H1 (cell line): ENCODE measurements at regions not wholly inside any gene's neighbourhood (a gene's known extent, or its start where the extent isn't known, plus 50 kb on each side); places are given as distances from the start of the nearest gene placed in this dataset.

Source experiments
- CTCF ChIA-PET: fragments of 300-600 bp; sonication (Branson Sonifier 250); formaldehyde crosslinking; loops from one replicate; lab custom pipeline; 2021; ENCODE audit not compliant: partially characterized antibody; lab: Charles Lee
- POLR2A ChIA-PET: fragments of 300-600 bp; sonication (Branson Sonifier 250); formaldehyde crosslinking; loops from one replicate; lab custom pipeline; 2021; ENCODE audit warnings: inconsistent platforms; ENCODE audit not compliant: partially characterized antibody; lab: Charles Lee
- DNase-seq, 2 experiments: peaks; one replicate each; pipeline versions ENCODE4 v3.0.0 to v3.0.0-alpha.2; 2010 to 2022; ENCODE audit warnings: low spot score in 2 of 2, low read depth in 1 of 2, mixed read lengths in 1 of 2
- FAIRE-seq: peaks from 2 replicates; lab custom pipeline; 2011; peaks lifted over from hg19 to GRCh38; lab: Jason Lieb, UNC
- H2AFZ ChIP-seq: 2 replicates; pipeline ENCODE4 v1.8.1; 2012; ENCODE audit warnings: low read length, inconsistent platforms
- H2AK5ac ChIP-seq: 2 replicates; pipeline ENCODE4 v1.6.1; 2013; ENCODE audit warnings: low read depth, low read length
- H2BK120ac ChIP-seq: replicated peaks from 2 replicates; pipeline ENCODE3; 2013; ENCODE audit warnings: low read depth, low read length, inconsistent platforms
- H2BK12ac ChIP-seq: 2 replicates; pipeline ENCODE4 v1.6.1; 2013; ENCODE audit warnings: low read depth, low read length
- H2BK15ac ChIP-seq: 2 replicates; pipeline ENCODE4 v1.6.1; 2013; ENCODE audit warnings: low read length
- H2BK20ac ChIP-seq: 2 replicates; pipeline ENCODE4 v1.6.1; 2013; ENCODE audit warnings: low read length
- H2BK5ac ChIP-seq: 2 replicates; pipeline ENCODE4 v1.6.1; 2013; ENCODE audit warnings: low read depth, low read length
- H3K14ac ChIP-seq: 2 replicates; pipeline ENCODE4 v1.6.1; 2013; ENCODE audit warnings: inconsistent platforms; ENCODE audit not compliant: insufficient read length
- H3K18ac ChIP-seq: 2 replicates; pipeline ENCODE4 v1.6.1; 2013; ENCODE audit warnings: low read length; ENCODE audit errors: extremely low read depth
- H3K23ac ChIP-seq: 2 replicates; pipeline ENCODE4 v1.6.1; 2013; ENCODE audit warnings: inconsistent platforms; ENCODE audit not compliant: insufficient read length
- H3K23me2 ChIP-seq: 2 replicates; pipeline ENCODE4 v1.6.1; 2013; ENCODE audit warnings: low read depth, low read length
- H3K27ac ChIP-seq: 2 replicates; pipeline ENCODE4 v1.6.1; 2011; ENCODE audit warnings: low read depth, low read length, inconsistent platforms
- H3K27me3 ChIP-seq, 4 experiments: replicated peaks in 1 of 4; 1 replicate in 1 of 4; 2 replicates in 3 of 4; pipeline versions ENCODE4 v1.6.1 to v1.8.1; 2011 to 2013; ENCODE audit warnings: low read length in 3 of 4, mild to moderate bottlenecking in 3 of 4, inconsistent platforms in 2 of 4, mixed read lengths in 2 of 4, moderate library complexity in 1 of 4; ENCODE audit not compliant: control insufficient read depth in 3 of 4, insufficient read depth in 3 of 4; ENCODE audit errors: extremely low read depth in 1 of 4
- H3K36me3 ChIP-seq, 4 experiments: 2 replicates each; pipeline versions ENCODE4 v1.6.1 to v1.8.1; 2011 to 2013; ENCODE audit warnings: mild to moderate bottlenecking in 4 of 4, low read length in 3 of 4, moderate library complexity in 2 of 4, control low read depth in 1 of 4, inconsistent platforms in 1 of 4; ENCODE audit not compliant: insufficient read depth in 4 of 4, control insufficient read depth in 2 of 4
- H3K4ac ChIP-seq: replicated peaks from 2 replicates; pipeline ENCODE3; 2013; ENCODE audit warnings: low read length, low read depth, mixed read lengths, inconsistent platforms; ENCODE audit not compliant: insufficient read length
- H3K4me1 ChIP-seq, 4 experiments: replicated peaks in 1 of 4; 1 replicate in 1 of 4; 2 replicates in 3 of 4; pipeline versions ENCODE4 v1.6.1 to v1.8.1; 2011 to 2013; ENCODE audit warnings: low read length in 3 of 4, inconsistent platforms in 2 of 4, mixed read lengths in 1 of 4; ENCODE audit not compliant: insufficient read depth in 4 of 4, control insufficient read depth in 3 of 4
- H3K4me2 ChIP-seq, 2 experiments: 2 replicates each; pipeline versions ENCODE4 v1.6.1 to v1.8.1; 2011 to 2013; ENCODE audit warnings: low read depth in 2 of 2, low read length in 2 of 2, control low read depth in 1 of 2, inconsistent platforms in 1 of 2, mild to moderate bottlenecking in 1 of 2; ENCODE audit not compliant: insufficient read depth in 1 of 2
- H3K4me3 ChIP-seq, 4 experiments: fragments of 200-600, 300-600 bp in 1 of 4; sonication (generic), shearing (Covaris generic), sonication (Bioruptor Twin) in 1 of 4; 2 replicates each; pipeline versions ENCODE4 v1.5.1 to v1.8.1; 2011 to 2016; ENCODE audit warnings: low read length in 4 of 4, low read depth in 3 of 4, control low read depth in 2 of 4, inconsistent platforms in 2 of 4, mild to moderate bottlenecking in 2 of 4, mixed read lengths in 1 of 4, moderate library complexity in 1 of 4; ENCODE audit not compliant: insufficient read depth in 2 of 4; ENCODE audit errors: extremely low read depth in 1 of 4
- H3K56ac ChIP-seq: replicated peaks from 2 replicates; pipeline ENCODE3; 2013; ENCODE audit warnings: low read depth, mild to moderate bottlenecking, mixed read lengths, low read length, inconsistent platforms; ENCODE audit not compliant: insufficient read length
- H3K79me1 ChIP-seq: 2 replicates; pipeline ENCODE4 v1.6.1; 2013; ENCODE audit warnings: low read depth, low read length, control low read depth
- H3K79me2 ChIP-seq, 2 experiments: 2 replicates each; pipeline versions ENCODE4 v1.6.1 to v1.8.1; 2012 to 2013; ENCODE audit warnings: low read length in 2 of 2, mild to moderate bottlenecking in 2 of 2, inconsistent platforms in 1 of 2; ENCODE audit not compliant: insufficient read depth in 2 of 2, control insufficient read depth in 1 of 2
- H3K9ac ChIP-seq, 4 experiments: replicated peaks in 1 of 4; 1 replicate in 1 of 4; 2 replicates in 3 of 4; pipeline versions ENCODE4 v1.6.1 to v1.8.1; 2011 to 2013; ENCODE audit warnings: low read depth in 3 of 4, low read length in 3 of 4, control low read depth in 2 of 4, mild to moderate bottlenecking in 2 of 4, moderate library complexity in 2 of 4, inconsistent platforms in 1 of 4; ENCODE audit errors: extremely low read depth in 1 of 4
- H3K9me3 ChIP-seq, 2 experiments: 2 replicates each; pipeline versions ENCODE4 v1.6.1 to v1.8.1; 2012 to 2013; ENCODE audit warnings: mild to moderate bottlenecking in 2 of 2, moderate library complexity in 2 of 2, control low read depth in 1 of 2, inconsistent platforms in 1 of 2, low read depth in 1 of 2, low read length in 1 of 2, mixed read lengths in 1 of 2; ENCODE audit not compliant: insufficient read depth in 2 of 2
- H4K20me1 ChIP-seq, 2 experiments: replicated peaks in 1 of 2; 2 replicates each; pipeline versions ENCODE3 to v1.8.1; 2011 to 2013; ENCODE audit warnings: inconsistent platforms in 2 of 2, low read length in 2 of 2, mild to moderate bottlenecking in 1 of 2; ENCODE audit not compliant: insufficient read depth in 2 of 2, control insufficient read depth in 1 of 2
- H4K5ac ChIP-seq: 2 replicates; pipeline ENCODE4 v1.6.1; 2013; ENCODE audit warnings: low read length, low read depth, mixed read lengths, inconsistent platforms; ENCODE audit not compliant: insufficient read length
- H4K8ac ChIP-seq: 2 replicates; pipeline ENCODE4 v1.8.0; 2013; ENCODE audit warnings: mild to moderate bottlenecking, moderate library complexity, low read length, inconsistent platforms; ENCODE audit not compliant: insufficient read depth; ENCODE audit errors: extremely low read depth
- H4K91ac ChIP-seq: replicated peaks from 2 replicates; pipeline ENCODE3; 2013; ENCODE audit warnings: low read length, mixed read lengths, inconsistent platforms; ENCODE audit not compliant: insufficient read length
- CBX8 ChIP-seq: fragments of 300-800, 300-1000 bp; sonication (generic); IDR thresholded peaks from 2 replicates; pipeline ENCODE4 v1.7.1; 2016; ENCODE audit warnings: low read depth, low read length, borderline replicate concordance
- CHD2 ChIP-seq: IDR thresholded peaks from 2 replicates; pipeline ENCODE4 v1.6.1; 2012; ENCODE audit warnings: low read length, improper control_type of control experiment
- EP300 ChIP-seq, 2 experiments: IDR thresholded peaks; 1 replicate in 1 of 2; 2 replicates in 1 of 2; pipeline ENCODE4 v1.6.1; 2011 to 2012; ENCODE audit warnings: low read depth in 2 of 2, low read length in 2 of 2, mild to moderate bottlenecking in 2 of 2, borderline replicate concordance in 1 of 2, inconsistent platforms in 1 of 2, moderate library complexity in 1 of 2
- FOSL1 ChIP-seq: IDR thresholded peaks from 2 replicates; pipeline ENCODE4 v1.6.1; 2011; ENCODE audit warnings: mild to moderate bottlenecking, low read depth, low read length, moderate library complexity; ENCODE audit not compliant: insufficient read depth
- HDAC2 ChIP-seq, 2 experiments: fragments of 300-600 bp in 1 of 2; sonication (generic) in 1 of 2; IDR thresholded peaks; 2 replicates each; pipeline ENCODE4 v1.6.1; 2011 to 2012; ENCODE audit warnings: low read depth in 2 of 2, low read length in 2 of 2, mild to moderate bottlenecking in 2 of 2, moderate library complexity in 2 of 2, borderline replicate concordance in 1 of 2, inconsistent platforms in 1 of 2
- PHF8 ChIP-seq: fragments of 200-600 bp; sonication (generic); conservative IDR thresholded peaks from 2 replicates; pipeline ENCODE4 v1.7.1; 2012; ENCODE audit warnings: low read depth, mild to moderate bottlenecking, inconsistent platforms, low read length, moderate library complexity
- RBBP5 ChIP-seq: IDR thresholded peaks from 2 replicates; pipeline ENCODE4 v1.7.1; 2012; ENCODE audit warnings: low read depth, mild to moderate bottlenecking, inconsistent platforms, low read length, moderate library complexity, borderline replicate concordance
- RXRA ChIP-seq: IDR thresholded peaks from 2 replicates; pipeline ENCODE4 v1.6.1; 2011; ENCODE audit warnings: low read depth, mild to moderate bottlenecking, low read length, moderate library complexity; ENCODE audit not compliant: insufficient read depth
- TAF7 ChIP-seq: optimal IDR thresholded peaks from 2 replicates; pipeline ENCODE3; 2011; ENCODE audit warnings: low read depth, mild to moderate bottlenecking, inconsistent platforms, low read length, moderate library complexity, borderline replicate concordance
- TBP ChIP-seq: IDR thresholded peaks from 2 replicates; pipeline ENCODE4 v1.6.1; 2011; ENCODE audit warnings: low read depth, low read length, improper control_type of control experiment
- WGBS, 2 experiments: shearing (Covaris generic) in 1 of 2; methylation state at CpG; one replicate each; pipeline versions ENCODE4 v1.1.6 to v1.1.7; 2013 to 2015; ENCODE audit warnings: low lambda C conversion rate in 2 of 2, mixed read lengths in 2 of 2, inconsistent platforms in 1 of 2, low coverage in 1 of 2, missing lambda C conversion rate in 1 of 2; ENCODE audit not compliant: insufficient replicate concordance in 2 of 2, insufficient coverage in 1 of 2, insufficient read length in 1 of 2; ENCODE audit errors: extremely low coverage in 1 of 2, missing lambda C conversion rate in 1 of 2; 5-methylcytosine and 5-hydroxymethylcytosine counted together
- TF ChIP-seq, protein P1 (sequence below): IDR thresholded peaks from 2 replicates; pipeline ENCODE4 v1.6.1; 2011; ENCODE audit warnings: low read length, improper control_type of control experiment
- TF ChIP-seq, protein P2 (sequence below): IDR thresholded peaks from 2 replicates; pipeline ENCODE4 v1.6.1; 2012; ENCODE audit warnings: inconsistent platforms

DNA sequence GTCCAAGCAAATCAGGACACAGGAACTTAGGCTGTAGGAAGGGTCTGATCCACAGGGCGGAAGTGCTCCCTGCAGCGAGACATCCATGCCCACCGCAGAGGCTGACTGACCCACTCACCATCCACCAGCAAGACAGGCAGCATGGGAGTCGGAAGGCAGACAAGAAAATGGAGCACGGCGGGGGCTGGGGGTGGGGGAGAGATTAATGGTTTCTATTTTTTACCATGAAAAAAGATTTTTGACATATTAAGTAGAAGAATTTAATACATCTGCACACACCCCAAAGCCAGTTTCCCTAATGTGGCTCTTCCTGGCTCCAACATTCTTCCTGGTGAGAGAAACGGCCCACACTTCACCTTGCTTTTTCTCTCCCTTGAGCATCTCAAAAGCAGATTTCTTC is 55.1 kb upstream of the ST8SIA3 start:
- no peak overlapping the region for H2BK120ac ChIP-seq
- no peaks in the 10 kb centered on the region for H3K9me3 ChIP-seq
- H3K27me3 ChIP-seq = no peaks in the 10 kb centered on the region
- no peak overlapping the region for H4K5ac ChIP-seq
- H2BK15ac ChIP-seq = no peak overlapping the region
- no peak overlapping the region for H4K8ac ChIP-seq
- no peak overlapping the region for H3K4ac ChIP-seq
- no peak overlapping the region for H2BK12ac ChIP-seq
- CTCF ChIA-PET = no interaction called here
- no peaks in the 10 kb centered on the region for H3K23me2 ChIP-seq
- TF ChIP-seq RXRA (no peak), TAF7 (no peak), CHD2 (no peak), TBP (no peak), PHF8 (no peak), HDAC2 (IDR thresholded peaks at IDR 0.05; ENCODE audit: borderline replicate concordance in 1 of 2, low read depth in 2 of 2, low read length in 2 of 2) (no peak), CBX8 (no peak), FOSL1 (no peak), RBBP5 (no peak), EP300 (IDR thresholded peaks at IDR 0.05; ENCODE audit: borderline replicate concordance in 1 of 2, low read depth in 2 of 2, low read length in 2 of 2) (no peak)
- TF ChIP-seq, protein P1, sequence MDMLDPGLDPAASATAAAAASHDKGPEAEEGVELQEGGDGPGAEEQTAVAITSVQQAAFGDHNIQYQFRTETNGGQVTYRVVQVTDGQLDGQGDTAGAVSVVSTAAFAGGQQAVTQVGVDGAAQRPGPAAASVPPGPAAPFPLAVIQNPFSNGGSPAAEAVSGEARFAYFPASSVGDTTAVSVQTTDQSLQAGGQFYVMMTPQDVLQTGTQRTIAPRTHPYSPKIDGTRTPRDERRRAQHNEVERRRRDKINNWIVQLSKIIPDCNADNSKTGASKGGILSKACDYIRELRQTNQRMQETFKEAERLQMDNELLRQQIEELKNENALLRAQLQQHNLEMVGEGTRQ = no peak
- TF ChIP-seq, protein P2, sequence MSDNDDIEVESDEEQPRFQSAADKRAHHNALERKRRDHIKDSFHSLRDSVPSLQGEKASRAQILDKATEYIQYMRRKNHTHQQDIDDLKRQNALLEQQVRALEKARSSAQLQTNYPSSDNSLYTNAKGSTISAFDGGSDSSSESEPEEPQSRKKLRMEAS = no peak
- H3K56ac ChIP-seq = no peak overlapping the region
- no peak overlapping the region for H3K23ac ChIP-seq
- POLR2A ChIA-PET = no interaction called here
- H3K4me2 ChIP-seq = no peak overlapping the region
- no peak overlapping the region for H3K9ac ChIP-seq
- H2AFZ ChIP-seq = no peak overlapping the region
- no peak overlapping the region for H3K18ac ChIP-seq
- H3K27ac ChIP-seq = no peak overlapping the region
- no peak overlapping the region for H4K91ac ChIP-seq
- no peaks in the 10 kb centered on the region for H3K36me3 ChIP-seq
- H3K14ac ChIP-seq = no peak overlapping the region
- DNase-seq (no peak), FAIRE-seq (no peak)
- no peaks in the 10 kb centered on the region for H3K79me2 ChIP-seq
- H4K20me1 ChIP-seq = no peaks in the 10 kb centered on the region
- H2BK5ac ChIP-seq = no peak overlapping the region
- no peak overlapping the region for H3K4me3 ChIP-seq
- no peak overlapping the region for H2BK20ac ChIP-seq
- H2AK5ac ChIP-seq = no peak overlapping the region
- no peaks in the 10 kb centered on the region for H3K79me1 ChIP-seq
- H3K4me1 ChIP-seq = peaks cover 0 to 4% (median 0%) of the 10 kb centered on the region in 4 experiments; a peak in 1 of 7 replicates
- WGBS, 2 experiments = 83% methylated on average over 7 of the region's 7 CpGs; no CpG with 5 or more reads in 1 of the 2 experiments
